ENCODE measurements at regions not wholly inside any gene's neighbourhood (a gene's known extent, or its start where the extent isn't known, plus 50 kb on each side); places are given as distances from the start of the nearest gene placed in this dataset.
"Not testable (repeated sequence)": the region's sequence is repeated elsewhere in the genome, so short reads cannot be mapped to it uniquely, and the experiment has no call there.

DNA sequence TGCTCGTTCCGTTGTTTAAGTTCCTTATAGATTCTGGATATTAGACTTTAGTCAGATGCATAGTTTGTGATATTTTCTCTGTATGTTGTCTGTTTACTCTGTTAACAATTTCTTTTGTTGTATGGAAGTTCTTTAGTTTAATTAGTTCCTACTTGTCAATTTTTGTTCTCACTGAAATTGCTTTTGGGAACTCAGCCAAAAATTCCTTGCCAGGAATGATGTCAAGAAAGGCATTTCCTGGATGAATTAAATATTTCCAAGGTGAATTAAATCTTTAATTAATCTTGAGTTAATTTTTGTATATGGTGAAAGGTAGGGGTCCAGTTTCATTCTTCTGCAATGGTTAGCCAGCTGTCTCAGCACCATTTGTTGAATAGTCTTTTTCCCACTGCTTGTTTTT is 406.2 kb upstream of the NOX3 start:
- DNase-seq (ENCODE audit: low spot score in 2 of 2), result no peak
- no peak overlapping the region for H3K27ac ChIP-seq
- no peak overlapping the region for H3K4me3 ChIP-seq
- intact Hi-C loops (cut with DNase I; ENCODE audit: low total_unique reads), result no loop called here
- H3K36me3 ChIP-seq, result no peaks in the 10 kb centered on the region
- no peak for TF ChIP-seq POLR2AphosphoS5 (IDR thresholded peaks at IDR 0.05)
- TF ChIP-seq, protein P1, sequence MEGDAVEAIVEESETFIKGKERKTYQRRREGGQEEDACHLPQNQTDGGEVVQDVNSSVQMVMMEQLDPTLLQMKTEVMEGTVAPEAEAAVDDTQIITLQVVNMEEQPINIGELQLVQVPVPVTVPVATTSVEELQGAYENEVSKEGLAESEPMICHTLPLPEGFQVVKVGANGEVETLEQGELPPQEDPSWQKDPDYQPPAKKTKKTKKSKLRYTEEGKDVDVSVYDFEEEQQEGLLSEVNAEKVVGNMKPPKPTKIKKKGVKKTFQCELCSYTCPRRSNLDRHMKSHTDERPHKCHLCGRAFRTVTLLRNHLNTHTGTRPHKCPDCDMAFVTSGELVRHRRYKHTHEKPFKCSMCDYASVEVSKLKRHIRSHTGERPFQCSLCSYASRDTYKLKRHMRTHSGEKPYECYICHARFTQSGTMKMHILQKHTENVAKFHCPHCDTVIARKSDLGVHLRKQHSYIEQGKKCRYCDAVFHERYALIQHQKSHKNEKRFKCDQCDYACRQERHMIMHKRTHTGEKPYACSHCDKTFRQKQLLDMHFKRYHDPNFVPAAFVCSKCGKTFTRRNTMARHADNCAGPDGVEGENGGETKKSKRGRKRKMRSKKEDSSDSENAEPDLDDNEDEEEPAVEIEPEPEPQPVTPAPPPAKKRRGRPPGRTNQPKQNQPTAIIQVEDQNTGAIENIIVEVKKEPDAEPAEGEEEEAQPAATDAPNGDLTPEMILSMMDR (IDR thresholded peaks at IDR 0.05), result no peak
- TF ChIP-seq POLR2A (IDR thresholded peaks at IDR 0.05), result no peak
- H3K4me1 ChIP-seq, result no peaks in the 10 kb centered on the region
- H3K9me3 ChIP-seq, result peaks cover 15 to 17% of the 10 kb centered on the region in 2 donors
- H3K27me3 ChIP-seq, result no peaks in the 10 kb centered on the region

DNA sequence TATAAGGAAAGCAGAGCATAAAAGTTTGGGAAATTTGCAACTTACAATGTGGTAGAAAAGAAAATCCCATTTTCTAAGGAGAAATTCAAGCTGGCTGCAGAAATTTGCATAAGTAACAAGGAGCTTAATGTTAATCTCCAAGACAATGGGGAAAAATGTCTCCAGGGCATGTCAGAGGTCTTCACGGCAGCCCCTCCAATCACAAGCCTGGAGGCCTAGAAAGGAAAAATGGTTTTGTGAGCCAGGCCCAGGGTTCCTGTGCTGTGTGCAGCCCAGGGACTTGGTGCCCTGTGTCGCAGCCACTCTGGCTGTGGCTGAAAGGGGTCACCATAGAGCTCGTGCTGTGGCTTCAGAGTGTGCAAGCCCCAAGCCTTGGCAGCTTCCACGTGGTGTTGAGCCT is 403.3 kb upstream of the NOX3 start:
- H3K4me3 ChIP-seq; H3K36me3 ChIP-seq; H3K27ac ChIP-seq; H3K27me3 ChIP-seq; H3K4me1 ChIP-seq; intact Hi-C loops (cut with DNase I; ENCODE audit: low total_unique reads); DNase-seq (ENCODE audit: low spot score in 2 of 2): not testable (repeated sequence)
- peaks cover 15 to 17% of the 10 kb centered on the region in 2 donors for H3K9me3 ChIP-seq

DNA sequence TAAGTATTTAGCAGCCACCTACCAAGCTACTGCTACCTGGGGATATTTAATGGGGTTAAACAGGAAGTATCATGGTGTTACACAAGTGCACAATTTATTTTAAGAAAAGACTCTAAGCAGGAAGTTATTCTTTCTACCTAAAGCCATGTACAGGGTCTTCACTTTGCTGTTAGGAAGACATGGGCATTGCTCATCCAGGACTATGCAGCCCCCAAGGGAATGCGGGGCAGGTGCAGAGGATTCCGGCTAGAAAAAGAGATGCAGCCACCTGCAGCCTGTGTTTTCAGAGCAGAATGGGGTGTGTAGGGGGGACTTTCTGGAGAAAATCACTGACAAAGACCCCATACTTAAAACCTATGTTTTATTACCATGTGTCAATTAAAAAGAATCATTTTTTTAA is 399.1 kb upstream of the NOX3 start:
- TF ChIP-seq POLR2A (IDR thresholded peaks at IDR 0.05) (no peak), POLR2AphosphoS5 (IDR thresholded peaks at IDR 0.05) (no peak)
- TF ChIP-seq, protein P1 (IDR thresholded peaks at IDR 0.05), result no peak
- Histone ChIP-seq H3K27ac (no peak overlapping the region), H3K36me3 (no peaks in the 10 kb centered on the region), H3K4me1 (no peaks in the 10 kb centered on the region), H3K9me3 (peaks cover 10 to 12% of the 10 kb centered on the region in 2 donors), H3K4me3 (no peak overlapping the region), H3K27me3 (no peaks in the 10 kb centered on the region)
- intact Hi-C loops (cut with DNase I; ENCODE audit: low total_unique reads), result no loop called here
- no peak for DNase-seq (ENCODE audit: low spot score in 2 of 2)

DNA sequence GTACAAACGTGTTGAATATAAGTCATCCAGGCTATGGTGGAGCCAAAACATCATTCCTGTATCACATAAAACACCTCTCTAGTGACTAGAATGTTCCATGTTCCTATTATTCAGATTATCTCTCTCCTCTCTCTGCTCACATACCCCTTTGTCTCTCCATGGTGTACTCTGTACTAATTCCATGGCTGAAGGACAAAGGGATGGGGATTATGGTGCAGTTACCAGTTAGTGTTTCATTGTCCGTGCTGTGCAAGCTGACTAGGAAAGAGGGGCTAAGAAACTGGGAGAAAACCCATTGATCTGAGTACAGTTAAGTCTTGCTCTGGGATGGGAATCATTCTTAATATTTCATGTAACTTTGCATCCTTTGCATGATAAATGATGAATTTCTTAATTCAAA is 397.4 kb upstream of the NOX3 start:
- no peak overlapping the region for H3K4me3 ChIP-seq
- no peaks in the 10 kb centered on the region for H3K36me3 ChIP-seq
- intact Hi-C loops (cut with DNase I; ENCODE audit: low total_unique reads), result no loop called here
- H3K4me1 ChIP-seq, result no peaks in the 10 kb centered on the region
- no peak for TF ChIP-seq POLR2A (IDR thresholded peaks at IDR 0.05)
- TF ChIP-seq, protein P1 (IDR thresholded peaks at IDR 0.05), result no peak
- TF ChIP-seq POLR2AphosphoS5 (IDR thresholded peaks at IDR 0.05), result no peak
- H3K27ac ChIP-seq, result no peak overlapping the region
- no peaks in the 10 kb centered on the region for H3K9me3 ChIP-seq
- H3K27me3 ChIP-seq, result no peaks in the 10 kb centered on the region
- no peak for DNase-seq (ENCODE audit: low spot score in 2 of 2)

DNA sequence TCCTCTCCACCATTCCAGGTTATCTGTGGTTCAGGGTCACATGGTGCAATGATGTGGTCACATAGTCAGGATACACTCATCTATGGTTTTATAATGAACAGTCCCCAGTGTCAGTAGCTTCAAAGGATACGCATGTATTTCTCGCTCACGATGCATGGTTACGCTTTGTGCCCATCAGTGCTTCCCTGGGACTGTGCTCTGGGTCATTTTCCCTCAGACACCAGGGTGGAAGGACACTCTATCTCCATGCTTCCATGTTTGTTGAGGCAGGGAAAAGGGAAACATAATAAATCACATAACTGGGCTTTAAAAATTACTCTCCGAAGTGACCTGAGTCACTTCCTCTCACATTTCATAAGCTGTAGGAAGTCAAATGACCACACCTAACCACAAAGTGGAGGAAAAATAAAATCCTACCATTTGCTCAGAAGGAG is 394.8 kb upstream of the NOX3 start:
- no peak for DNase-seq (ENCODE audit: low spot score in 2 of 2)
- intact Hi-C loops (cut with DNase I; ENCODE audit: low total_unique reads), result no loop called here
- Histone ChIP-seq H3K4me3 (no peak overlapping the region), H3K36me3 (no peaks in the 10 kb centered on the region), H3K27ac (no peak overlapping the region), H3K27me3 (no peaks in the 10 kb centered on the region), H3K9me3 (peaks cover 0 to 7% of the 10 kb centered on the region in 2 donors), H3K4me1 (no peaks in the 10 kb centered on the region)
- no peak for TF ChIP-seq POLR2A (IDR thresholded peaks at IDR 0.05)
- TF ChIP-seq, protein P1 (IDR thresholded peaks at IDR 0.05), result no peak
- no peak for TF ChIP-seq POLR2AphosphoS5 (IDR thresholded peaks at IDR 0.05)

DNA sequence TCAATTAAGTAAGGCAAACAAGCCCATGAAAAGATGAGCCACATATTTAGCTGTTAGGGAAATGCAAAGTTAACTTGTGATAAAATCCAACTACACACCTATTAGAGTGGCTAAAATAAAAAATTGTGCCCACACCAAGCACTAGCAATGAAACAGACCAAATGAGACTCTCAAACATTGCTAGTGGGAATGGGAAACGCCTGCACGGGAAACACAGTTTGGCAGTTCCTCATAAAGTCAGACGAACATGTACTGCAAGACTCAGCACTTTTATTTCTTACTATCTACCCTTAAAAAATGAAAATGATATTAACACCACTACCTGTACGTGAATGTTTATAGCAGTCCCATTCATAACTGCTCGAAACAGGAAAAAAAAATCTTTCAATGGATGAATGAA is 392.1 kb upstream of the NOX3 start:
- Histone ChIP-seq H3K4me1 (no peaks in the 10 kb centered on the region), H3K4me3 (no peak overlapping the region), H3K27me3 (no peaks in the 10 kb centered on the region), H3K36me3 (no peaks in the 10 kb centered on the region), H3K9me3 (peaks cover 0 to 10% of the 10 kb centered on the region in 2 donors), H3K27ac (no peak overlapping the region)
- TF ChIP-seq, protein P1 (IDR thresholded peaks at IDR 0.05), result no peak
- TF ChIP-seq POLR2AphosphoS5 (IDR thresholded peaks at IDR 0.05), result no peak
- no peak for TF ChIP-seq POLR2A (IDR thresholded peaks at IDR 0.05)
- intact Hi-C loops (cut with DNase I; ENCODE audit: low total_unique reads), result no loop called here
- no peak for DNase-seq (ENCODE audit: low spot score in 2 of 2)

Data from breast epithelium (tissue), 4 donors.